ENCODE measurements at regions not wholly inside any gene's neighbourhood (a gene's known extent, or its start where the extent isn't known, plus 50 kb on each side); places are given as distances from the start of the nearest gene placed in this dataset.
"Not testable (repeated sequence)": the region's sequence is repeated elsewhere in the genome, so short reads cannot be mapped to it uniquely, and the experiment has no call there.

DNA sequence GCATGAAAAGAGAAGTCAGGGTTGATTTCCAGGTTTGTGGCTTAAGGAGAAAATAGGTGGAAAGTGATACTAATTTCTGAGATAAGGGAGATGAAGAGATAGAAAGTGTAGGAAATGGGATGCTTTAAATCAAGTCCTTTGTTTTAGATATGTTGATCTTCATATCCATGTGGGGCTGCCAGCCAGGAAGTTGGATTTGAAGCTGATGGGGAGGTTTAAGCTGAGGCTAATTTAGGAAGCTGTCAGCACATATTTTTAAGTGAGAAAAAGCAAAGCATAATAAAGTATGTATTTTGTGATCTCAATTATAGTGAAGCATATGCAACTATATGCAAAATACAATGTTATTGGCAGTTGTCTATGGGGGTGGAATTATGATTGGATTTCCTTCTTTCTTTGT, 428.4 kb downstream of the CSNK1G3 start:
- TF ChIP-seq, protein P1, sequence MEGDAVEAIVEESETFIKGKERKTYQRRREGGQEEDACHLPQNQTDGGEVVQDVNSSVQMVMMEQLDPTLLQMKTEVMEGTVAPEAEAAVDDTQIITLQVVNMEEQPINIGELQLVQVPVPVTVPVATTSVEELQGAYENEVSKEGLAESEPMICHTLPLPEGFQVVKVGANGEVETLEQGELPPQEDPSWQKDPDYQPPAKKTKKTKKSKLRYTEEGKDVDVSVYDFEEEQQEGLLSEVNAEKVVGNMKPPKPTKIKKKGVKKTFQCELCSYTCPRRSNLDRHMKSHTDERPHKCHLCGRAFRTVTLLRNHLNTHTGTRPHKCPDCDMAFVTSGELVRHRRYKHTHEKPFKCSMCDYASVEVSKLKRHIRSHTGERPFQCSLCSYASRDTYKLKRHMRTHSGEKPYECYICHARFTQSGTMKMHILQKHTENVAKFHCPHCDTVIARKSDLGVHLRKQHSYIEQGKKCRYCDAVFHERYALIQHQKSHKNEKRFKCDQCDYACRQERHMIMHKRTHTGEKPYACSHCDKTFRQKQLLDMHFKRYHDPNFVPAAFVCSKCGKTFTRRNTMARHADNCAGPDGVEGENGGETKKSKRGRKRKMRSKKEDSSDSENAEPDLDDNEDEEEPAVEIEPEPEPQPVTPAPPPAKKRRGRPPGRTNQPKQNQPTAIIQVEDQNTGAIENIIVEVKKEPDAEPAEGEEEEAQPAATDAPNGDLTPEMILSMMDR (IDR thresholded peaks at IDR 0.05) = no peak
- no peak for TF ChIP-seq ZFX (IDR thresholded peaks at IDR 0.05; ENCODE audit: borderline replicate concordance)
- no peak overlapping the region for H3K27ac ChIP-seq

DNA sequence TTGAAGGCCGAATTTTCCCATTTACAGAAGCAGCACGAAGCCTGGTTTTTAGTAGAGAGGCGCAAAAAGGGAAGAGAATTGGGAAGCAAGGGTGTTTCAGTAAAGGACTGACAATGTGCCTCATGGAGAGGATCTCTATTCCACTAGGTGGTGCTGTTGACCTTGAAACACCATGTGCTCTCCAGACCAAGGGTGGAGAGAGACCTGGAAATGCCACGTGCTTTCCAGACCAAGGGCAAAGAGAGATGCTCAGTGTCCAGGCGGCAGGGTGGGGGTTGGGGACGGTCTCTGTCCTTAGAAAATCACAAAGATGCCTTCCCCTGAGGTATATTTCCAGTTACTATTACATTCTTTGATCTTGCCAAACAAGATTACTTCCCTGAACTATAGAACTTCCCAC, 425.3 kb downstream of the CSNK1G3 start:
- no peak overlapping the region for H3K27ac ChIP-seq
- TF ChIP-seq, protein P1 (IDR thresholded peaks at IDR 0.05) = peak; percentile 27; the same call in 1 of the 2 replicates
- no peak for TF ChIP-seq ZFX (IDR thresholded peaks at IDR 0.05; ENCODE audit: borderline replicate concordance)

DNA sequence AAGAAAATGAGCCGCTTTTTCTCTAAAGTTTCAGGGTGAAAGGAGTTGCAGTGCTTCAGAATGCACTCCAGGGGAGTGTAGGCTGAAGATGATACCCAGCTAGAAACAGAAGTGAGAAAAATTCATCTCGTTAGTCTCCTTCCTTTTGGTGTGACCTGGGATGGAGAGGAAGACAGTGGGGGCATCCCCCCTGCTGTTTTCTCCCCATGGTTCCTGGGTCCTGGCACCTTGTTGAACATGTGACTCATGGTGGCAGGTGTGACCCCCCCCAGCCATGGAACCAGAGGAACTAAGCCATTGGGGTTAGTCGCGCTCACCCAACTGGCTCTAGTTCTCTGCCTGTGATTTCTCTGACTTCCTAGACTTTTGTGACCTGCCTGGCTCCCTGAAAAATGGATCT, 424.6 kb downstream of the CSNK1G3 start:
- no peak overlapping the region for H3K27ac ChIP-seq
- no peak for TF ChIP-seq ZFX (IDR thresholded peaks at IDR 0.05; ENCODE audit: borderline replicate concordance)

DNA sequence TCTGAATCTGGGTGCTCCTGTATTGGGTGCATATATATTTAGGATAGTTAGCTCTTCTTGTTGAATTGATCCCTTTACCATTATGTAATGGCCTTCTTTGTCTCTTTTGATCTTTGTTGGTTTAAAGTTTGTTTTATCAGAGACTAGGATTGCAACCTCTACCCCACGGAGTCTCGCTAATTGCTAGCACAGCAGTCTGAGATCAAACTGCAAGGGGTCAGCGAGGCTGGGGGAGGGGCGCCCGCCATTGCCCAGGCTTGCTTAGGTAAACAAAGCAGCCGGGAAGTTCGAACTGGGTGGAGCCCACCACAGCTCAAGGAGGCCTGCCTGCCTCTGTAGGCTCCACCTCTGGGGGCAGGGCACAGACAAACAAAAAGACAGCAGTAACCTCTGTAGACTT, 421.8 kb downstream of the CSNK1G3 start:
- not testable (repeated sequence) for H3K27ac ChIP-seq

- TF ChIP-seq ZFX (IDR thresholded peaks at IDR 0.05; ENCODE audit: borderline replicate concordance) = no peak
- TF ChIP-seq, protein P1 (IDR thresholded peaks at IDR 0.05) = no peak
- H3K27ac ChIP-seq = no peak overlapping the region
Measured at GRCh38 chr5:123929055-123929474, 417.1 kb downstream of the CSNK1G3 start.

DNA sequence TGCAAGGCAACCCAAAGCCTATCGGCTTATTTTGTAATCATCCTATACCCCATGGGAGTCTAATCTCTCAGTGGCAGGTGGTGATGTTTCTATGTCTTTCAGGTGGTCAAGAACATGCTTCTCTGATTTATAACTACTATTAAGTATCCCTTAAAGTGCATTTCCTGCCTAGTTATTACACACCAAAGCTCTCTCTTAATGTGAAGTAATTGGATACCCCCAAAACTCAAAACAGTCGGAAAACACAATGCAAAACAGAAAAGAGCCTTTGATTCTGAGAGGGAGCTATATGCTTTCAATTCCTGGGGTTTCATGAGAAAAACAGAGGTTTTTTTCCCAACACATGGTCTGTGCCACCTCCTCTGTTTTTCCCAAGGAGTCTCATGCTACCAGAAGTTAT, 416.4 kb downstream of the CSNK1G3 start:
- no peak overlapping the region for H3K27ac ChIP-seq
- TF ChIP-seq ZFX (IDR thresholded peaks at IDR 0.05; ENCODE audit: borderline replicate concordance) = no peak
- TF ChIP-seq, protein P1 (IDR thresholded peaks at IDR 0.05) = no peak

DNA sequence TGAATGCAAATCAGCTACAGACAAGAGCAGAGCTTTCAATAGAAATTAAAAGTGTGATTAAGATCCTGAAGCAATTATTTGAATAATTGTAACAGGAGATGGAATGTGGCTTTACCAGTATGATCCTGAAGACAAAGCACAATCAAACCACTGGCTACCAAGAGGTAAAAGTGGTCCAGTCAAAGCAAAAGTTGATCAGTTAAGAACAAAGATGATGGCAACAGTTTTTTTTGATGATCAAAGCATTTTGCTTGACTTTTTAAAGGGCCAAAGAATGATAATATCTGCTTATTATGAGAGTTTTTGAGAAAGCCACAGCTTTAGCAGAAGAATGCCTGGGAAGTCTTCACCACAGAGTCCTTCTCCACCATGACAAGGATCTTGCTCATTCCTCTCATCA, 409.2 kb downstream of the CSNK1G3 start:
- no peak for TF ChIP-seq ZFX (IDR thresholded peaks at IDR 0.05; ENCODE audit: borderline replicate concordance)
- no peak overlapping the region for H3K27ac ChIP-seq

DNA sequence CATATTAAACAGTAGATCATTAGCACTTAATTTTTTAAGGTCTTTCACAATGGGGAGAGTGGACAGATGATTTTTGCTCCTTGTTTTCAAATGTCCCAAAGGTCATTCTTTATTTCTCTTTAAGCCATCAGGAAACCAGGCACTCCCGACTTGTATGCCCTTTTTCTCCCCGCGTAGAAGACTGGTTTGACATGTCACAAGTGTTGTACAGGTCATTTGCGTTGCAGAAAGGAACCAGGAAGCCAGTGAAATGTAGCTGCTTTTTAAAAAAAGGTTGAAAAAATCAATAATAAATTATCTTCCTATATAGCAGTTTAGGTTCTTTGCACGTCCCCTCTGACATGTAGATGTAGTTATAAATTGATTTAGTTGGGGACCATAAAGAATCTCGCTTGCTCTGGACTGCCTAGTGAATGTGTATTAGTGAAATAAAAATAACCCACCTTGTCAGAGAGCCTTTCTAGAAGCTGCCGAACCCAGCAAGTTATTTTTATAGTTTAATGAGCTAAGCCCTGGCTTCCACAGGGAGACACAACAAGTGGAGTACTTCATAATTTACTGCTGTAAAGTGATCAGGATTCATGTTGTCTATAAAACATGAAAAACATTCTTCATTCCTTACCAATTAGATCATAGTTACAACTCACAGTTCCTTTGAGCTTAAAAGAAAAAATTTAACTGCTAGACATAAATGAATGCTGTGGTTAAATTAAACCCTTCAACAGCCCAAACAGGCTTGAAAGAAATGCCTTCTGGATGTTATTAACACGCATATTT, 404.6 kb downstream of the CSNK1G3 start:
- no peak overlapping the region for H3K27ac ChIP-seq

More for the DNA sequence above, 404.6 kb downstream of the CSNK1G3 start:
- TF ChIP-seq ZFX (IDR thresholded peaks at IDR 0.05; ENCODE audit: borderline replicate concordance) = no peak
- TF ChIP-seq, protein P1 (IDR thresholded peaks at IDR 0.05) = no peak

All from 22Rv1 (cell line).